BJ (cell line): ENCODE measurements at regions not wholly inside any gene's neighbourhood (a gene's known extent, or its start where the extent isn't known, plus 50 kb on each side); places are given as distances from the start of the nearest gene placed in this dataset.

Experiments used
- CTCF ChIA-PET: fragments of 350-600 bp; formaldehyde crosslinking; extraction: SDS; loops from one replicate; lab custom pipeline; 2021; ENCODE audit warnings: antibody characterized with exemption, inconsistent platforms; lab: Yijun Ruan, JAX
- POLR2A ChIA-PET: fragments of 300-600 bp; sonication (Branson Sonifier 250); formaldehyde crosslinking; extraction: SDS; loops from one replicate; lab custom pipeline; 2021; ENCODE audit warnings: antibody characterized with exemption; lab: Charles Lee
- DNase-seq: peaks from one replicate; pipeline ENCODE4 v3.0.0-alpha.2; 2011; ENCODE audit warnings: low read depth
- H3K27me3 ChIP-seq: 2 replicates; pipeline ENCODE4 v1.6.0; 2011; ENCODE audit warnings: low read length; ENCODE audit not compliant: control insufficient read depth, insufficient read depth
- H3K36me3 ChIP-seq: 2 replicates; pipeline ENCODE4 v1.5.1; 2011; ENCODE audit warnings: low read length; ENCODE audit not compliant: control insufficient read depth, insufficient read depth
- H3K4me3 ChIP-seq: 2 replicates; pipeline ENCODE4 v1.5.1; 2011; ENCODE audit warnings: low read depth, mild to moderate bottlenecking, control low read depth, low read length
- CTCF ChIP-seq: IDR thresholded peaks from 2 replicates; pipeline ENCODE4 v1.5.1; 2011; ENCODE audit warnings: low read depth, mild to moderate bottlenecking, control low read depth, inconsistent platforms, low read length, moderate library complexity; ENCODE audit not compliant: insufficient read depth

- no peak for TF ChIP-seq CTCF
- ChIA-PET CTCF (no interaction called here), POLR2A (no interaction called here)
- Histone ChIP-seq H3K4me3 (no peak overlapping the region), H3K27me3 (no peaks in the 10 kb centered on the region), H3K36me3 (no peaks in the 10 kb centered on the region)
- no peak for DNase-seq
Observed at GRCh38 chr21:35458405-35458804, 409.3 kb upstream of the RUNX1 start.

DNA sequence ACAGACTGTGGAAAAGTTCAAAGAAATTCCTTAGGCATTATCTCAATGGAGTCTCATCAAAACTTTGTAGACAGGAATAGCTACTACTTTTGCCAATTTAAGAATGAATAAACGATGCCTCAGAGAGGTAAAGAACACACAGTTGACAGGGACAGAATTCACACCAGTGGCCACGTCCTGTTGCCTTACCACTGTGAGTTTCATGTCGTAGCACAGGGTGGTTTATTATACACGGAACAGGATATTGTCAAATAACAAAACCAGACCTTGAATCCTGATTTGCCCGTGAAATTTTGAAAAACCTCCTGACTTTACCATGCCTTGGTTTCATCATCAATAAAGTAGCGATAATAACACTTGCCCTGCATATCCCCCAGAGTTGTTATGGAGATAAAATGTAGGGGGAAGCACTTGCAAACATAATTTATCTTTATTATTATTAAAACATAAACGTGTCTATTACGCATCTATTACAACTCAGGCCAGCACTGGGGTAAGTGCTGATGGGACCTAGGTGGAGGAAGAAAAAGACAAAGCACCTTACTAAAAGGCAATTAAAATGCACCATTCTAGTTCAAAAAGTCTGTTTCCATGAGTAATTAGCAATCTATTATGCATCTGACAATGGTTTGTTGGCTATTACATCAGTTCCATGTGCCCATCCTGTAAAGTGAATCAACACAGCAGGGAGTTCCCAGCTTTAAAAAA is 408.1 kb upstream of the RUNX1 start:
- Histone ChIP-seq H3K27me3 (no peaks in the 10 kb centered on the region), H3K36me3 (no peaks in the 10 kb centered on the region), H3K4me3 (no peak overlapping the region)
- DNase-seq: no peak
- ChIA-PET POLR2A (no interaction called here), CTCF (no interaction called here)
- no peak for TF ChIP-seq CTCF

GRCh38 chr21:35451276-35451675 is 402.2 kb upstream of the RUNX1 start:
- ChIA-PET POLR2A (no interaction called here), CTCF (no interaction called here)
- Histone ChIP-seq H3K36me3 (no peaks in the 10 kb centered on the region), H3K27me3 (no peaks in the 10 kb centered on the region), H3K4me3 (no peak overlapping the region)
- TF ChIP-seq CTCF: no peak
- no peak for DNase-seq

DNA sequence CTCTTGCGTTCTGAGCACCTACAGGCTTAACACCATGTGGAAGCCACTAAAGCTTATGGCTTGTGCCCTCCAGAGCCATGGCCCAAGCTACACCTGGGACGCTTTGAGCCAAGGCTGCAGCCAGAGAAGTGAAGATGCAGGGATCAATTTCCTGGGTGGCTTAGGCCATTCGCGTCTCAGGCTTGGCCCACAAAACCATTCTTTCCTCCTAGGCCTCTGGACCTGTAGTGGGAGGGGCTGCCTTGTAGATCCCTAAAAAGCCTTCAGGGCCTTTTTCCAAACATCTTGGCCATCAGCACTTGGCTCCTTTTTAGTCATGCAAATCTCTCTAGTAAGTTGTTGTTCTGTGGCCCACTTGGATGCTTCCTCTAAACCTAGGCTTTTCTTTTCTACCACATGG is 401.7 kb upstream of the RUNX1 start:
- ChIA-PET CTCF (no interaction called here), POLR2A (no interaction called here)
- no peaks in the 10 kb centered on the region for H3K36me3 ChIP-seq
- no peaks in the 10 kb centered on the region for H3K27me3 ChIP-seq
- TF ChIP-seq CTCF: no peak
- no peak overlapping the region for H3K4me3 ChIP-seq
- no peak for DNase-seq

- no peak for TF ChIP-seq CTCF
- ChIA-PET POLR2A (no interaction called here), CTCF (interaction anchor here (1.4 kb wide), 1 partner anchor 12 kb away, joined by 3 read pairs; no protein-coding TSS in a partner anchor)
- H3K4me3 ChIP-seq: no peak overlapping the region
- H3K27me3 ChIP-seq: no peaks in the 10 kb centered on the region
- H3K36me3 ChIP-seq: no peaks in the 10 kb centered on the region
- no peak for DNase-seq
Observed at GRCh38 chr21:35449846-35450245, 400.7 kb upstream of the RUNX1 start.
